ENCODE measurements at regions not wholly inside any gene's neighbourhood (a gene's known extent, or its start where the extent isn't known, plus 50 kb on each side); places are given as distances from the start of the nearest gene placed in this dataset.

GRCh38 chrX:4182408-4182806 lies 469.0 kb upstream of the PRKX start:
- WGBS, 4 donors, result 52 to 65% (median 60%) methylated on average over 3 of the region's 3 CpGs
- intact Hi-C loops (cut with DNase I), result no loop called here
- no peaks in the 10 kb centered on the region for H3K9me3 ChIP-seq (replicated peaks in 1 of 3)
- H3K36me3 ChIP-seq (replicated peaks in 1 of 2), result no peaks in the 10 kb centered on the region
- TF ChIP-seq CTCF (IDR thresholded peaks at IDR 0.05) (no peak), POLR2A (IDR thresholded peaks at IDR 0.05) (no peak)
- H3K27me3 ChIP-seq, result no peaks in the 10 kb centered on the region
- H3K4me1 ChIP-seq (replicated peaks in 1 of 2), result no peaks in the 10 kb centered on the region
- no peak overlapping the region for H3K4me3 ChIP-seq
- H3K27ac ChIP-seq, result no peak overlapping the region
- DNase-seq, result no peak

- H3K4me1 ChIP-seq (replicated peaks in 1 of 2), result no peaks in the 10 kb centered on the region
Measured at GRCh38 chrX:4181782-4182407, 468.4 kb upstream of the PRKX start.

GRCh38 chrX:4179031-4179430 lies 465.6 kb upstream of the PRKX start:
- Histone ChIP-seq H3K4me3 (no peak overlapping the region), H3K27ac (no peak overlapping the region), H3K36me3 (replicated peaks in 1 of 2) (no peaks in the 10 kb centered on the region), H3K9me3 (replicated peaks in 1 of 3) (no peaks in the 10 kb centered on the region), H3K27me3 (no peaks in the 10 kb centered on the region), H3K4me1 (replicated peaks in 1 of 2) (no peaks in the 10 kb centered on the region)
- intact Hi-C loops (cut with DNase I), result no loop called here
- TF ChIP-seq CTCF (IDR thresholded peaks at IDR 0.05), result no peak
- TF ChIP-seq POLR2A (IDR thresholded peaks at IDR 0.05), result no peak
- DNase-seq, result no peak
- 50 to 85% (median 55%) methylated on average over 1 of the region's 1 CpG for WGBS, 4 donors

More at GRCh38 chrX:4181782-4182407, 468.4 kb upstream of the PRKX start:
- H3K4me3 ChIP-seq, result no peak overlapping the region
- H3K27me3 ChIP-seq, result no peaks in the 10 kb centered on the region
- intact Hi-C loops (cut with DNase I), result no loop called here
- H3K27ac ChIP-seq, result no peak overlapping the region
- no peaks in the 10 kb centered on the region for H3K36me3 ChIP-seq (replicated peaks in 1 of 2)
- TF ChIP-seq POLR2A (IDR thresholded peaks at IDR 0.05) (no peak), CTCF (IDR thresholded peaks at IDR 0.05) (no peak)
- 51 to 60% (median 57%) methylated on average over 4 of the region's 4 CpGs for WGBS, 4 donors
- no peaks in the 10 kb centered on the region for H3K9me3 ChIP-seq (replicated peaks in 1 of 3)
- no peak for DNase-seq

- WGBS, 4 donors, result 61 to 79% (median 73%) methylated on average over 3 of the region's 3 CpGs
- no peak for DNase-seq
- no peaks in the 10 kb centered on the region for H3K4me1 ChIP-seq (replicated peaks in 1 of 2)
- no peak for TF ChIP-seq POLR2A (IDR thresholded peaks at IDR 0.05)
- TF ChIP-seq CTCF (IDR thresholded peaks at IDR 0.05), result no peak
- intact Hi-C loops (cut with DNase I), result no loop called here
- H3K4me3 ChIP-seq, result no peak overlapping the region
- H3K27ac ChIP-seq, result no peak overlapping the region
- H3K9me3 ChIP-seq (replicated peaks in 1 of 3), result no peaks in the 10 kb centered on the region
- no peaks in the 10 kb centered on the region for H3K27me3 ChIP-seq
- no peaks in the 10 kb centered on the region for H3K36me3 ChIP-seq (replicated peaks in 1 of 2)
Measured at GRCh38 chrX:4175221-4175620, 461.8 kb upstream of the PRKX start.
